Trophoblast cell (in vitro differentiated cells and primary cell): ENCODE measurements at regions not wholly inside any gene's neighbourhood (a gene's known extent, or its start where the extent isn't known, plus 50 kb on each side); places are given as distances from the start of the nearest gene placed in this dataset.

Source experiments
- DNase-seq, 2 donors: peaks; one replicate each; pipeline ENCODE4 v3.0.0-alpha.2; 2016
- H2AFZ ChIP-seq: 2 replicates; pipeline ENCODE4 v1.6.1; 2013; ENCODE audit warnings: low read length, moderate library complexity, mild to moderate bottlenecking; ENCODE audit not compliant: insufficient read depth, poor library complexity
- H2AK5ac ChIP-seq: 2 replicates; pipeline ENCODE4 v1.6.1; 2013; ENCODE audit warnings: mild to moderate bottlenecking, low read length
- H2BK120ac ChIP-seq: 2 replicates; pipeline ENCODE4 v1.6.1; 2013; ENCODE audit warnings: low read length, mild to moderate bottlenecking, moderate library complexity; ENCODE audit not compliant: insufficient read depth, poor library complexity
- H2BK12ac ChIP-seq: 2 replicates; pipeline ENCODE4 v1.6.1; 2013; ENCODE audit warnings: mild to moderate bottlenecking, low read length, moderate library complexity
- H2BK5ac ChIP-seq: 2 replicates; pipeline ENCODE4 v1.6.1; 2013; ENCODE audit warnings: low read length, low read depth, moderate library complexity, mild to moderate bottlenecking; ENCODE audit not compliant: poor library complexity
- H3K14ac ChIP-seq: 2 replicates; pipeline ENCODE4 v1.6.1; 2013; ENCODE audit warnings: mild to moderate bottlenecking, low read length
- H3K18ac ChIP-seq: 2 replicates; pipeline ENCODE4 v1.6.1; 2013; ENCODE audit warnings: mild to moderate bottlenecking, low read length
- H3K23ac ChIP-seq: 2 replicates; pipeline ENCODE4 v1.6.1; 2013; ENCODE audit warnings: low read length
- H3K27ac ChIP-seq: 2 replicates; pipeline ENCODE4 v1.5.1; 2013; ENCODE audit warnings: low read depth, mild to moderate bottlenecking, inconsistent platforms, low read length, moderate library complexity
- H3K27me3 ChIP-seq: 2 replicates; pipeline ENCODE4 v1.6.1; 2013; ENCODE audit warnings: inconsistent platforms, mild to moderate bottlenecking, low read length, moderate library complexity; ENCODE audit not compliant: insufficient read depth
- H3K36me3 ChIP-seq, 2 experiments: 1 replicate in 1 of 2; 2 replicates in 1 of 2; pipeline ENCODE4 v1.6.1; 2013; ENCODE audit warnings: low read length in 2 of 2, mild to moderate bottlenecking in 2 of 2, moderate library complexity in 1 of 2; ENCODE audit not compliant: insufficient read depth in 2 of 2, control insufficient read depth in 1 of 2
- H3K4ac ChIP-seq: 2 replicates; pipeline ENCODE4 v1.6.1; 2013; ENCODE audit warnings: low read depth, mild to moderate bottlenecking, low read length, moderate library complexity
- H3K4me1 ChIP-seq, 2 experiments: 1 replicate in 1 of 2; 2 replicates in 1 of 2; pipeline ENCODE4 v1.6.1; 2013; ENCODE audit warnings: low read length in 2 of 2, mild to moderate bottlenecking in 2 of 2, moderate library complexity in 1 of 2; ENCODE audit not compliant: insufficient read depth in 2 of 2, control insufficient read depth in 1 of 2
- H3K4me2 ChIP-seq: 2 replicates; pipeline ENCODE4 v1.6.1; 2013; ENCODE audit warnings: inconsistent platforms, mild to moderate bottlenecking, low read length, moderate library complexity
- H3K4me3 ChIP-seq: 2 replicates; pipeline ENCODE4 v1.5.1; 2013; ENCODE audit warnings: mild to moderate bottlenecking, low read depth, low read length, inconsistent platforms
- H3K79me1 ChIP-seq: one replicate; pipeline ENCODE4 v1.6.1; 2013; ENCODE audit warnings: low read length
- H3K79me2 ChIP-seq: 2 replicates; pipeline ENCODE4 v1.6.1; 2013; ENCODE audit warnings: low read length, mild to moderate bottlenecking; ENCODE audit not compliant: control insufficient read depth, insufficient read depth, poor library complexity
- H3K9ac ChIP-seq: 2 replicates; pipeline ENCODE4 v1.6.1; 2013; ENCODE audit warnings: mild to moderate bottlenecking, low read length
- H3K9me3 ChIP-seq: 2 replicates; pipeline ENCODE4 v1.6.1; 2013; ENCODE audit warnings: low read depth, mild to moderate bottlenecking, control low read depth, inconsistent platforms, low read length; ENCODE audit not compliant: insufficient read depth
- H4K12ac ChIP-seq: 2 replicates; pipeline ENCODE4 v1.6.1; 2013; ENCODE audit warnings: low read depth, mild to moderate bottlenecking, low read length, moderate library complexity
- H4K8ac ChIP-seq: 2 replicates; pipeline ENCODE4 v1.6.1; 2013; ENCODE audit warnings: low read depth, mild to moderate bottlenecking, low read length, moderate library complexity
- H4K91ac ChIP-seq: one replicate; pipeline ENCODE4 v1.6.1; 2013; ENCODE audit warnings: low read depth, mild to moderate bottlenecking, low read length, moderate library complexity
- WGBS: extraction: QIAGEN DNeasy Blood & Tissue Kit; methylation state at CpG from one replicate; pipeline ENCODE4 v1.1.7; 2013; ENCODE audit warnings: missing lambda C conversion rate; ENCODE audit not compliant: insufficient read length, insufficient coverage; ENCODE audit errors: extremely low coverage; 5-methylcytosine and 5-hydroxymethylcytosine counted together

DNA sequence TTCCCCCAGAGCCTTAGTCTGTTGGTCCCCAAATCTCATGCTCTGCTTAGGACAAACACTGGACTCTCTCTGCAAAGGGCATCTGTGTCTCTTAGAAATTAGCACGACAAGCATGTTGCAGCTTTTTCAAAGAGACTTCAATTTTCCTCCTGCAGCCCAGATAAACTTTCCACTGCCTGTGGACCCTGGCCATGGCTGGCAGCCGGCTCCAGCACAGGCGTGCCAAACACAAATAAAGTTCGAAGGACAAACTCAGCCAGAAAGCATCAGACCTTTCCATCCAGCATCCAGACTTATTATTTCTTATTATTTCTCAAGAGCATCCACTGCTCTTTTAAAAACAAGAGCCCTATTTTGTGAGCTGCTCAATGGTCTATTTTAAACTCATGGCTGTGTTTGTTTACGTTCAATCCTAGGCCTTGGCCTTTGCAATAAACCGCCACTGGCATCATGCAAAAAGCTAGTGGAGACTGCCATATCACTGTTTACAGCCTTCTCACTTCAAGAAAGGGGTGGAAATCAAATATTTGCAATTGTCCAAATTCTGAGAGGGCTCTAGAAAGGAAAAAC, 300.8 kb downstream of the BCL11A start:
- Histone ChIP-seq H2BK5ac (no peak overlapping the region), H3K27me3 (no peaks in the 10 kb centered on the region), H3K36me3 (no peaks in the 10 kb centered on the region), H3K27ac (no peak overlapping the region), H3K23ac (no peak overlapping the region), H3K79me1 (no peaks in the 10 kb centered on the region), H4K12ac (no peak overlapping the region), H4K8ac (no peak overlapping the region), H2AFZ (no peak overlapping the region), H3K18ac (no peak overlapping the region), H3K4me3 (no peak overlapping the region), H3K9me3 (no peaks in the 10 kb centered on the region), H3K4me1 (no peaks in the 10 kb centered on the region), H2AK5ac (no peak overlapping the region), H2BK120ac (no peak overlapping the region), H2BK12ac (no peak overlapping the region), H3K4me2 (no peak overlapping the region), H3K9ac (no peak overlapping the region), H3K14ac (no peak overlapping the region), H4K91ac (no peak overlapping the region), H3K79me2 (no peaks in the 10 kb centered on the region), H3K4ac (no peak overlapping the region)
- WGBS = no CpG with 5 or more reads among the region's 6 CpGs
- no peak for DNase-seq

DNA sequence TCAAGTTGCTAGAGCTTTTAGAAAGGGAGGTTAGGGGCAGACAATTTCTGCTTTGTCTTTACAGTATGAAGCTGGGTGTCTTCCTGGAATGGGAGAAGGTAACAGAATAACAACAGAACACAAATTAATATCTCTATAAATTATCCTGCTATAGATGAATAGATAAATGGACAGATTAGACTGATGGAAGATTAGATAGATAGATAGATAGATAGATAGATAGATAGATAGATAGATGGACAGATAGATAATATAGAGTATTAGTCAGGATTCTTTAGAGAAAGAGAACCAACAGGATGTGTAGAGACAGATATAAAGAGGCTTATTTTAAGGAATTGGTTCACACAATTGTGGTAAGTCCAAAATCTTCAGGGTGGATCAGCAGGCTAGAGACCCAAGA, 302.2 kb downstream of the BCL11A start:
- H3K4ac ChIP-seq = no peak overlapping the region

GRCh38 chr2:60249879-60250278, 303.6 kb downstream of the BCL11A start:
- H4K8ac ChIP-seq = no peak overlapping the region
- H3K9ac ChIP-seq = no peak overlapping the region
- no peak overlapping the region for H2AFZ ChIP-seq
- H2BK120ac ChIP-seq = no peak overlapping the region
- H2BK12ac ChIP-seq = no peak overlapping the region
- H3K9me3 ChIP-seq = no peaks in the 10 kb centered on the region
- no peak overlapping the region for H4K12ac ChIP-seq
- H3K27me3 ChIP-seq = no peaks in the 10 kb centered on the region
- H3K36me3 ChIP-seq = no peaks in the 10 kb centered on the region
- H3K18ac ChIP-seq = no peak overlapping the region
- H2BK5ac ChIP-seq = no peak overlapping the region
- H3K4ac ChIP-seq = no peak overlapping the region
- no CpG with 5 or more reads among the region's 5 CpGs for WGBS
- no peaks in the 10 kb centered on the region for H3K4me1 ChIP-seq
- H2AK5ac ChIP-seq = no peak overlapping the region
- no peak overlapping the region for H3K23ac ChIP-seq
- no peak overlapping the region for H3K4me3 ChIP-seq
- no peak overlapping the region for H3K14ac ChIP-seq
- H3K79me2 ChIP-seq = no peaks in the 10 kb centered on the region
- no peak overlapping the region for H3K27ac ChIP-seq
- H3K4me2 ChIP-seq = no peak overlapping the region
- DNase-seq = no peak
- no peaks in the 10 kb centered on the region for H3K79me1 ChIP-seq
- no peak overlapping the region for H4K91ac ChIP-seq

More for the DNA sequence above, 302.2 kb downstream of the BCL11A start:
- Histone ChIP-seq H4K12ac (no peak overlapping the region), H3K14ac (no peak overlapping the region), H4K91ac (no peak overlapping the region), H2AFZ (no peak overlapping the region), H2AK5ac (no peak overlapping the region), H3K27me3 (no peaks in the 10 kb centered on the region), H3K79me2 (no peaks in the 10 kb centered on the region), H3K9ac (no peak overlapping the region), H3K27ac (no peak overlapping the region), H3K4me3 (no peak overlapping the region), H4K8ac (no peak overlapping the region), H2BK120ac (no peak overlapping the region), H3K18ac (no peak overlapping the region), H3K23ac (no peak overlapping the region), H2BK12ac (no peak overlapping the region), H3K79me1 (no peaks in the 10 kb centered on the region), H3K4me2 (no peak overlapping the region), H3K9me3 (no peaks in the 10 kb centered on the region), H3K36me3 (no peaks in the 10 kb centered on the region), H3K4me1 (no peaks in the 10 kb centered on the region), H2BK5ac (no peak overlapping the region)
- DNase-seq = no peak

GRCh38 chr2:60247471-60247870, 306.0 kb downstream of the BCL11A start:
- Histone ChIP-seq H3K9me3 (no peaks in the 10 kb centered on the region), H2AFZ (no peak overlapping the region), H4K8ac (no peak overlapping the region), H3K4ac (no peak overlapping the region), H2AK5ac (no peak overlapping the region), H3K4me3 (no peak overlapping the region), H3K4me1 (no peaks in the 10 kb centered on the region), H3K27ac (no peak overlapping the region), H4K91ac (no peak overlapping the region), H3K14ac (no peak overlapping the region), H2BK5ac (no peak overlapping the region), H2BK120ac (no peak overlapping the region), H4K12ac (no peak overlapping the region), H3K18ac (no peak overlapping the region), H3K23ac (no peak overlapping the region), H3K79me1 (no peaks in the 10 kb centered on the region), H3K9ac (no peak overlapping the region), H3K36me3 (no peaks in the 10 kb centered on the region), H3K4me2 (no peak overlapping the region), H3K79me2 (no peaks in the 10 kb centered on the region), H3K27me3 (no peaks in the 10 kb centered on the region), H2BK12ac (no peak overlapping the region)
- peak in 1 of 2 donors; percentile 3 for DNase-seq
- WGBS = no CpG with 5 or more reads among the region's 9 CpGs
